IgD-negative memory B cell (primary cell): ENCODE measurements at regions not wholly inside any gene's neighbourhood (a gene's known extent, or its start where the extent isn't known, plus 50 kb on each side); places are given as distances from the start of the nearest gene placed in this dataset.
A peak's percentile ranks its signal among the peaks of the same experiment; 100 is the strongest.
"Not testable (repeated sequence)": the region's sequence is repeated elsewhere in the genome, so short reads cannot be mapped to it uniquely, and the experiment has no call there.

ENCODE experiments used
- H3K27ac Mint-ChIP-seq, 3 donors: one replicate each; pipeline ENCODE4 v1.8.0; 2020 to 2022; ENCODE audit warnings: mild to moderate bottlenecking in 3 of 3, mixed read lengths in 3 of 3, moderate library complexity in 1 of 3
- H3K27me3 Mint-ChIP-seq: one replicate; pipeline ENCODE4 v1.8.0; 2021; ENCODE audit warnings: mixed read lengths
- H3K36me3 Mint-ChIP-seq: one replicate; pipeline ENCODE4 v1.8.0; 2020; ENCODE audit warnings: mild to moderate bottlenecking, mixed read lengths
- H3K4me1 Mint-ChIP-seq, 3 donors: one replicate each; pipeline ENCODE4 v1.8.0; 2020 to 2022; ENCODE audit warnings: mixed read lengths in 3 of 3, mild to moderate bottlenecking in 1 of 3
- H3K4me3 Mint-ChIP-seq, 4 donors: one replicate each; pipeline ENCODE4 v1.8.0; 2020 to 2022; ENCODE audit warnings: mild to moderate bottlenecking in 4 of 4, mixed read lengths in 4 of 4, moderate library complexity in 3 of 4
- H3K9me3 Mint-ChIP-seq, 3 donors: one replicate each; pipeline ENCODE4 v1.8.0; 2020 to 2021; ENCODE audit warnings: mixed read lengths in 3 of 3, mild to moderate bottlenecking in 1 of 3

DNA sequence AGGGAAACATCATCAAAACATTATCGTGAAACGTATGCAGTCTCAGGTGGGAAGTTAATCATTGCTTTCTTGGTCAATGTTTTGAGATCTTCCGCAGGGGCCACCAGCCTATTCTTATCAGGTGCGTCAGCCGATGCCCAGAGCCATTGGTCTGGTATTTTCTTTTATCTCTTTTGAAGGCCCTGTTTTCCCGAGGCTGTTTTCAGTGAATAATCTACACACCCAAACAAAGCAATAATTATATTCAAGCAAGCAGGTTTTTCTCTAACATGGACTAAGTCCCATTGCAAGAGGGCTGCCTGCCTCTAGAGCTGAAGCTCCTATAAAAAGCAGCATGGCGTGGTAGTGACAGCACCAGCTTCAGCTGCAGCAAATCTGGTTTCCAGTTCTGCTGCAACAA, 430.0 kb upstream of the ID2 start:
- Mint-ChIP-seq H3K27ac (no peak overlapping the region), H3K27me3 (peaks cover 26% of the 10 kb centered on the region), H3K36me3 (no peaks in the 10 kb centered on the region), H3K9me3 (peaks cover 0 to 7% (median 1%) of the 10 kb centered on the region in 3 donors), H3K4me3 (no peak overlapping the region), H3K4me1 (peaks cover 0 to 6% (median 4%) of the 10 kb centered on the region in 3 donors)

DNA sequence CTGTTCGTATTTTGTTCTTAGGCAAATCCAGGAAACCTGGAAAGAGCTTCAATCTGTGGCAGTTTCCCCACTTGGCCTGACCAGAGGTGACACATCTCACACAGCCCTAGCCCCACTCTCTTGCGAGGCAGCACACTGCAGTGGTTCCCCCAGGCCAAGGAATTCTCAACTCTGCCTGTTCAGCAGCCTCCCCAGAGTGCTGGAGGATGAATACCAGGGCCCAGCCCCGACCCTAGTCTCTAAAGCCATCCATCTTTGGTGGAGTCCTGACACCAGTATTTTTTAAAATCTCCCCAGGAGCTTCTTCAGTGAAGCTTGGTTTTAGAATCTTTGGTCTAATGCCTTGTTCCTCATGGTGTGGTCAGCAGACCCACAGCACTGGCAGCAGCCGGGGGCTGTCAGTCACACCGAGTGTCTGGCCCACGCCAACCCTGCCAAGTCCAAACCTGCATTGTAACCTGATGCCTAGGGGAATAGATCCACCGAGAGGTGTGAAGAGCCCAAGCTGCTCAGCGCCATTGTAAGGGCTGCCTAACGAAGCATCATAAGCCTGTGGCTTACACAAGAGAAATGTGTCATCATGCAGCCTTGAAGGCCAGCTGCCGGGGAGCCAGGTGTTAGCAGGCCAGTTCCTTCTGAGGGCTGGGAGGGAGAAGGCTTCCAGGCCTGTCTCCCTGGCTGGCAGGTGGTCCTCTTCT, 428.7 kb upstream of the ID2 start:
- H3K4me3 Mint-ChIP-seq = no peak overlapping the region
- peaks cover 25% of the 10 kb centered on the region for H3K27me3 Mint-ChIP-seq
- peaks cover 0 to 5% (median 2%) of the 10 kb centered on the region in 3 donors for H3K4me1 Mint-ChIP-seq
- no peaks in the 10 kb centered on the region for H3K36me3 Mint-ChIP-seq
- no peak overlapping the region for H3K27ac Mint-ChIP-seq
- peaks cover 0 to 7% (median 1%) of the 10 kb centered on the region in 3 donors for H3K9me3 Mint-ChIP-seq

DNA sequence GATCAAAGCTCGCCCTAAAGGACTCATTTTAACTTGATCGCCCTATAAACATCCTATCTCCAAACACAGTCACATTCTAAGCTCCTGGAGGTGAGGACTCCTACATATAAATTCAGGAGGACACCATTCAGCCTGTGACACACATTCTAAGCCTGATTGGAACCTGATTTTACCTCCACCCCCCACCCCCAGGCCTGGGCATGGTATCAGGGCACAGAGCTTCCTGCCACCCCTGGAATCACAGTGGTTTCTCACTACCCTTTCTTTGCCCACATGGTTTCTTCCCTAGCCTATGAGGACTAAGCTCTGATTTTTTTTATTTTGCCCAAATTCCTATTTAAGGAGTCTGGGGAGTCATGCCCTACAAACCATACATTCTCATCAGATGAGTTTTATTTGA, 428.1 kb upstream of the ID2 start:
- H3K36me3 Mint-ChIP-seq = no peaks in the 10 kb centered on the region
- H3K27me3 Mint-ChIP-seq = peaks cover 22% of the 10 kb centered on the region
- H3K9me3 Mint-ChIP-seq = peaks cover 0 to 7% (median 1%) of the 10 kb centered on the region in 3 donors
- no peaks in the 10 kb centered on the region for H3K4me1 Mint-ChIP-seq
- peak overlapping the region in 1 of 3 donors; percentile 28 for H3K27ac Mint-ChIP-seq
- no peak overlapping the region for H3K4me3 Mint-ChIP-seq

DNA sequence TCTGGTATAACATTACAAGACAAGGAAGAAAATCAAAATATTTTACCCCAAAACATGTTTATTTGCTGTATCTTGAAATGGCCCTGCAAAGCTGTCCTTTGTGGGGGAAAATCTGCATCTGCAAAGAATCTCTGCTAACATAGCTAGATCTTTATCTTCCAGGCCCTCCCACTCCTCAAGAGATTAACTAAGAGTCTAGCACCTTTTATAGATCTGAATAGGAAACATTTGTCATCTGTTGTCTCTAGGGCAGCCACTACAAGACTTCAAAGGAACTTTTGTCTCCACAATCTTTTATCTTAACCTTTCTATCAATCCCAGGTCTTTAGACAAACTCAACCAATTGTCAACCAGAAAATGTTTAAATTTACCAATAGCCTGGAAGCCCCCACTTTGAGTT, 427.6 kb upstream of the ID2 start:
- H3K9me3 Mint-ChIP-seq, H3K4me1 Mint-ChIP-seq, H3K36me3 Mint-ChIP-seq: not testable (repeated sequence)
- peak overlapping the region in 2 of 3 donors; percentile 21 to 28 for H3K27ac Mint-ChIP-seq
- peaks cover 22% of the 10 kb centered on the region for H3K27me3 Mint-ChIP-seq
- peak overlapping the region in 1 of 4 donors; percentile 76 for H3K4me3 Mint-ChIP-seq

DNA sequence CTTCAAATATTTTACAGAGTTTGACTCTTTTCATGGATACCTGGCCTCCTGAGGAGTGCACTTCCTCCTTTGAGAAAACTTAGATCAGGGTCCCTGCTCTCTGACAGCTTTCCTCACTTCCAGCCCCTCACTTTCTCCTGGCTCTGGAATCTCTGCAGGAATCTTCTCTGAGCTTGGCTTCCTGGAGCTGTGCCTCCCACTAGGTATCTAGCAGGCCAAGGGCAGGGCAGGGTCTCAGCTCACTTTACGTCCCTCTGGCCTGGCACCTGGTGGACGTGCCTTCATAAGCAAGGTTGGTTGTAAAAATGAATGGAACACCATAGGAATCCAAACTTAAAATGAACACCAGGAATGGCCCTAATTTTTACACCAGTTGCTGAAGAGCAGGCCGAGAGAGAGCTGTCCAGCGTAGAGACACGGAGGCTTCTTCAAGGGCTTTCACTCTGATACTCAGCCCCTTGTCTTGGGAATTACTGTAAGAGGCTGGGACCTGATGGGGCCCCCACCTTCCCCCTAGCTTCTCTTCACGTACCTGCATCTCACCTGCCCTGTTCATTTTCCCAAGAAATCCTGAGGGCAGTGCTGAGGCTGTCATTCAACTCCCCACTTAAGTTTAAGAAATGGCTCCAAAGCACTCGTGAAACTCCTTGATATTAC, 426.9 kb upstream of the ID2 start:
- H3K27me3 Mint-ChIP-seq = peaks cover 22% of the 10 kb centered on the region
- no peak overlapping the region for H3K27ac Mint-ChIP-seq
- H3K4me1 Mint-ChIP-seq = no peaks in the 10 kb centered on the region
- H3K4me3 Mint-ChIP-seq = peak overlapping the region in 1 of 4 donors; percentile 76
- H3K9me3 Mint-ChIP-seq = peaks cover 0 to 7% (median 1%) of the 10 kb centered on the region in 3 donors
- no peaks in the 10 kb centered on the region for H3K36me3 Mint-ChIP-seq

DNA sequence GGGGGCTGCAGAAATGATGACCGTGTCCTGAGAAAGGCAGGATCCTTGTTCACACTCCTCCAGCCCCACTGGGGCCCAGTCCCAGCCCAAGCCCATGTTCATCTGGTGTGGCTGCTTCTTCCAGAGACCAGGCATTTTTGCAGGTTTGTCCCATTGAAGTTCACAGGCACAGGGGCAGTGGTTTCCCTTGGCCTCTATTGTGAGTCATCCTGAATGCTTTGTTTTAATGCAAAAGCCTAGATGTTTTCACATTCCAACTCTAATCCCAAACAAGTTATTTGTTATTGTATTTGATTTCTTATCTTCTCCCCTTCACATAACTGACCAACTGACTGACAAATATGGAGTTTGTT, 426.4 kb upstream of the ID2 start:
- H3K27me3 Mint-ChIP-seq = peaks cover 27% of the 10 kb centered on the region
- H3K4me1 Mint-ChIP-seq = no peaks in the 10 kb centered on the region
- H3K9me3 Mint-ChIP-seq = peaks cover 0 to 5% (median 1%) of the 10 kb centered on the region in 3 donors
- H3K27ac Mint-ChIP-seq = no peak overlapping the region
- no peak overlapping the region for H3K4me3 Mint-ChIP-seq
- H3K36me3 Mint-ChIP-seq = no peaks in the 10 kb centered on the region

DNA sequence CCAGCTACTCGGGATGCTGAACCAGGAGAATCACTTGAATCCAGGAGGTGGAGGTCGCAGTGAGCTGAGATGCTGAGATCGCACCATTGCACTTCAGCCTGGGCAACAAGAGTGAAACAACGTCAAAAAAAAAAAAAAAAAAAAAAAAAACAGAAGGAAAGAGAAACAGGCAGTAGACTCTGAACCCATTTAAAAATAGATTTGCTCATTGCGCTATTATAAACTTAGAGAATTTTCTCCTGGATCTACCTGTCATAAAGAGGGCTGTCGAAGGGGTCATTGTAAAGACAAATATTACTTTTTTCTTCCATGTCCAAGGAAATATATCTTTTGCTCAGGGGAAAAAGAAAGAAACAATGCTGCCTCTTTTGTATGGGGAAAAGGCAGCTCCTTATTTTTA, 425.0 kb upstream of the ID2 start:
- Mint-ChIP-seq H3K9me3 (peaks cover 0 to 1% (median 0%) of the 10 kb centered on the region in 3 donors), H3K4me1 (no peaks in the 10 kb centered on the region), H3K27me3 (peaks cover 23% of the 10 kb centered on the region), H3K36me3 (no peaks in the 10 kb centered on the region), H3K4me3 (no peak overlapping the region), H3K27ac (no peak overlapping the region)

DNA sequence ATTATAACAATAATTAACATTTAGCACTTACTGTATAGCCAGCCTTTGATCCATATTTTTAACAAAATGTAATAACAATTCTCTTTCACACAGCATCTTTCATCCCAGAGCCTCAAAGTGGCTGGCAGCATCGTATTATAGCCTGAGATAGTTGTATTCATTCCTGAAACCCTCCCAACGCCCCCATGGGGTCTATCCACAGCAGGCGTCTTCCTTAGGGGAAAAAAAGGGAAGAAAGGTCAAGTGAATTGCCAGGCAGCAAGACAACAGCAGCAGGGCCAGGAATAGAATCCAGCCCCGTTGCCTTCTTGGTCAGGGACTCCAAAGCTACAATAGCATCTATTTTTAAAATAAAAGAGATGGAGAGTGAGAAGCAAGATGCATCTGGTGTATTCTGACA, 424.4 kb upstream of the ID2 start:
- Mint-ChIP-seq H3K4me1 (no peaks in the 10 kb centered on the region), H3K9me3 (peaks cover 0 to under 1% (median 0%) of the 10 kb centered on the region in 3 donors), H3K27me3 (peaks cover 22% of the 10 kb centered on the region), H3K36me3 (no peaks in the 10 kb centered on the region), H3K27ac (no peak overlapping the region), H3K4me3 (peak overlapping the region in 1 of 4 donors; percentile 14)

DNA sequence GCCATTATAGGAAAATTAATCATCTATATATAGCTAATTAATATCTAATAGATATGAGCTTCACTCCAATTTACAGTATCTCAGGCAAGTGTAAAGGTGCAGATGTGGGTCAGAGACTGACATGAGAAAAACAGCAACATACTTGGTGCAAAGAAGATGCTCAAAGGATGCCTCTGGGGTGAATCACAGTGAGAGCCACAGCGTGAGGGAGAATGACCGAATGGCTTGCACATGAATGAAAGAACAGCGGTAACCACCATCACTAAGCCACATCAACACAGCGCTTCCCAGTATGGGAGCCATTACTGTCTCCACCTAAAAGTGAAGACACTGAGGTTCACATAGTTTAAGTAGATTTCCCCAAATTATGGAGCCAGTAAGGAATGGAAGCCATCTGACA, 423.4 kb upstream of the ID2 start:
- H3K36me3 Mint-ChIP-seq = no peaks in the 10 kb centered on the region
- no peak overlapping the region for H3K27ac Mint-ChIP-seq
- H3K4me3 Mint-ChIP-seq = no peak overlapping the region
- no peaks in the 10 kb centered on the region for H3K4me1 Mint-ChIP-seq
- peaks cover 20% of the 10 kb centered on the region for H3K27me3 Mint-ChIP-seq
- H3K9me3 Mint-ChIP-seq = no peaks in the 10 kb centered on the region

DNA sequence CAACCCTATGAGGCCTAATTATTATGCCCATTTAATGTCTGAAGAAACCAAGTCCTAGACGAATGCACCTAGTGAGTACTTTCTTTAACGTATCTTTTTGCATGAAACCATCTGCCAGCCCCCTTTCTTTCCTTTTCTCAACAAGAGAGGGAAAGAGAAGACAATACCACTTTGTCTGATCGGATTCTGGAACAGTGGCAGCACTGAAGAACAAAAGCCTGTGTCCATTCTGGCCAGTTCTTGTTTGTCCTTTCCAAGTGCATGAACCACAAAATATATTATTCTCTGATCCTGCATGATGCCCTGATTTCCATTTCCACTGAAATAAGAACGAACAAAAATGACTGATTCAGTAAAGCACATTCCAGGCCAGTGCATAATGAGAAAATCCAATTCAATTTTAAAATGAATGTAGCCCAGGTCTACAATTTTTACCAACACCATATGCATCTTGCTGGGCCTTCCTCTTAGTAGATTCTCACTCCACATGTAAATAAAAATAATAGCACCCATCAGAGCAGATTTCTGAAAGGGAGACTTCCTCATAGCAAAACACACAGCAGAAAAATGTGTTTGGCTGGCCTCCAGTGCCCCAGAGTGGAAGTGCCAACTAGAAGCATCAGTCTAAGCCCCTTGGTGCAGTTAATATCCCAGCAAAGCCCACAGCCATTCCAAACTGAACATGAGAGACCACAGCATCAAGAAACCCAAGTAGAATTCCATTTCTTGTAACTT, 422.6 kb upstream of the ID2 start:
- H3K4me3 Mint-ChIP-seq = no peak overlapping the region

DNA sequence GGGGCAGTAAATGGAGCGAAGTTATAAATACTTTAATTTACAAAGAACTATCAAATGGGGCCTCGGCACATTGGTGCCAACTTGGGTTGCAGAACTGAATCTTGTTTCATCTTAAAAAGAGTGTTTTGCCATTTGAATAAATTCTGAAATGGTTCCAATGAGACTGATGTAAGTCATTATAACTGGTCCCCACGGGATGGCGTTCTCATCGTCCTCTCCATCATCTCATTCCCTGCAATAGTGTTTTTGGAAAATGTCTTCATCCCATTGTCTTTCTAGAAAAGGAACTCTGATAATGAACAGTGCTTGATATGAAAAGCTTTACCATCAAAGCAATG, 422.0 kb upstream of the ID2 start:
- H3K9me3 Mint-ChIP-seq = no peaks in the 10 kb centered on the region
- H3K36me3 Mint-ChIP-seq = peaks cover 2% of the 10 kb centered on the region
- no peak overlapping the region for H3K27ac Mint-ChIP-seq
- H3K27me3 Mint-ChIP-seq = peaks cover 15% of the 10 kb centered on the region
- no peaks in the 10 kb centered on the region for H3K4me1 Mint-ChIP-seq
- H3K4me3 Mint-ChIP-seq = no peak overlapping the region

More for the DNA sequence above, 422.6 kb upstream of the ID2 start:
- Mint-ChIP-seq H3K4me1 (no peaks in the 10 kb centered on the region), H3K27ac (no peak overlapping the region), H3K9me3 (no peaks in the 10 kb centered on the region), H3K36me3 (no peaks in the 10 kb centered on the region), H3K27me3 (peaks cover 20% of the 10 kb centered on the region)

DNA sequence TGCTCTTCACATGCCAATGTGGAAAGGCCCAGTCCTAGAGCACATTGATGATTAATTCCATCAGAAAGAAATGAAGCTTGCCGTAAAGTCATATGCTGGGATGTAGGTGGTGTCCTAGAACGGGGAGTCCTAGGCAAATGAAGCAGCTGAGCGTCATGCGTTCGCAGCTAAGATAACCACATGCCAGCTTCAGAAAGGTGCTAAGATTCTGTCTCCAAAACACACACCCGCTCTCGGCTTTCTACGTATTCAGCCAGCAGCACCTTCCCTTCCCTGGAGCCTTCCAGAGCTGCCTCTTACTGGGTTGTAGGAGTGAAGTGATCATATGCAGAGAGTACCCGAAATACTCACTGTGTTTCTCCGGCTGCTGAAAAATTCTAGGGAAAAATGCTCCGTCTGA, 421.6 kb upstream of the ID2 start:
- peaks cover 11% of the 10 kb centered on the region for H3K27me3 Mint-ChIP-seq
- no peaks in the 10 kb centered on the region for H3K9me3 Mint-ChIP-seq
- H3K27ac Mint-ChIP-seq = no peak overlapping the region
- peaks cover 2% of the 10 kb centered on the region for H3K36me3 Mint-ChIP-seq
- H3K4me3 Mint-ChIP-seq = no peak overlapping the region
- H3K4me1 Mint-ChIP-seq = no peaks in the 10 kb centered on the region

DNA sequence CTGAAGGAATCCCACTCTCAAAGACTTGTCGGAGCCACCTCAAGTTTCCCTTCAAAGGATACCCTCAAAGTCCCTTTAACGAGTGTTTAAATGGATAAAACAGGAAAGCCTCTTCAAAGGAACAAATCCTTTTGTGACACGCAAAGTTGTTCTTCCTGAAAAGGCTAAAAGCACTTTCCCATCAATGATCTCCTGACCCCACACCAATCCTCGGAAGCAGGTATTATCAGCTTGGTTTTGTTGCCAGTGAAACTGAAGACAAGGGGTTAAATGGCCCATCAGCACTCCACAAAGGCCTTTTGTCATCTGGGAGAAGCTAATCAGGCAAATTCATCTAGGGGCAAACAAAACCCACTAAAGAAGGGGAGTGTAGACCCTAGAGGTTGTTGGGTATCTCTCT, 418.0 kb upstream of the ID2 start:
- H3K4me1 Mint-ChIP-seq = no peaks in the 10 kb centered on the region
- H3K27ac Mint-ChIP-seq = no peak overlapping the region
- H3K4me3 Mint-ChIP-seq = no peak overlapping the region
- no peaks in the 10 kb centered on the region for H3K9me3 Mint-ChIP-seq
- H3K27me3 Mint-ChIP-seq = peaks cover 11% of the 10 kb centered on the region
- peaks cover 2% of the 10 kb centered on the region for H3K36me3 Mint-ChIP-seq

DNA sequence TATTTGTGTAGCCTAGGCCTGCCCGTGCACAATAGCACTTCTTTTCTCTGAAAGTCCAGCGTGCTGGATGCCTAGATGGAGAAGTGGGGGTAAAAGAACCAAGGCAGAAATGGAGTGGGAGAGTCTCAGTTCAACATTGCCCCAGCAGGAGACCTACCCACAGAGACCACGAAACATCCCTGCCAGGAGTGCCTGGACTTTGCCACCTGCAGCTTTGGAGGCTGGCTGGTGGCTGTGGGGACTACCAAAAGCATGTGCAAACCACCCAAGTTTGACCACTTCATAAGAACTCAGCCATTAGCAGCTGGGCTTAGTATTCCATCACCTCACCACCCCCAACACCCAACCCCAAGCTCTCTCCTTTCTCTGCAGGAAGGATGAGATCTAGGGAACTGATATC, 416.9 kb upstream of the ID2 start:
- Mint-ChIP-seq H3K9me3 (no peaks in the 10 kb centered on the region), H3K27me3 (peaks cover 11% of the 10 kb centered on the region), H3K4me1 (no peaks in the 10 kb centered on the region), H3K36me3 (peaks cover 2% of the 10 kb centered on the region), H3K4me3 (no peak overlapping the region), H3K27ac (no peak overlapping the region)

DNA sequence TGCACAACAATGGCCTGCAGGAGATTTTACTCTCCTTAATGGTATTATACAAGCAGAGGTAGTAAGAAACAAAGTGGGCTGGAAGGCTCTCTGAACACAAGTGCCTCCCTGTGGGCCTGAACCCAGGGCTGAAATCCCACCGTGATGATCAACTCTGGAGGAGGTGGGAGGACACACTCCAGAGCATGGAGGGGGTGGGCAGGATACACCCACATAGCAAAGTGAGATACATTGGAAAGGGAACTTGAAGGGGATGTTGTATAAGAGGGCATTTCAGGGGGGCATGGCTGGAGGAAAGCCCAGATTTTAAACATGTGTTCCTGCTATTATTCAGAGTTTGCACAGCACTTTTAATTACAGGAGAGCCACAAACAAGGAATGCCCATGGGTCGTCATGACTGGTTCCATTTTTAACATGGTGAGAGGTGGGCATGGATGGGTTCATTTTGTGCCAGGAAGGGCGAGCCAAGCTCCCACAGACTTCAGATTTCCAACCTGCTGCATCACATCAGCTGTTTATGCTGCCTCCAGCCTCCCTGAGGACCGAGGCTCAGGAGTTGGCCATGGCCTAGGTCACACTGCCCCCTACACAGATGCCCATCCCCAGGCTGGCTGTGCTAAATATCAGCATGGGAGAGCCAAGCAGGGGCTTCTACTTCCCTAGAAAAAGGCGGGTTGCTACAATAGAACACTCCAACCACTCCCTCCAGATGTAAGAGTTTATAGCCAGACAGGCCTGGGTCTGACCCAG, 416.2 kb upstream of the ID2 start:
- Mint-ChIP-seq H3K27ac (no peak overlapping the region), H3K27me3 (peaks cover 5% of the 10 kb centered on the region), H3K4me1 (no peaks in the 10 kb centered on the region), H3K9me3 (no peaks in the 10 kb centered on the region), H3K36me3 (peaks cover 2% of the 10 kb centered on the region), H3K4me3 (no peak overlapping the region)
